Stimulated activated CD4-positive, alpha-beta T cell treated with anti-CD3 and anti-CD28 coated beads, TNF-alpha, amount 100 ng/mL, for 24 hours (primary cell): ENCODE measurements at regions not wholly inside any gene's neighbourhood (a gene's known extent, or its start where the extent isn't known, plus 50 kb on each side); places are given as distances from the start of the nearest gene placed in this dataset.
A peak's percentile ranks its signal among the peaks of the same experiment; 100 is the strongest.
"Not testable (repeated sequence)": the region's sequence is repeated elsewhere in the genome, so short reads cannot be mapped to it uniquely, and the experiment has no call there.

Experiments
- DNase-seq, 3 experiments: peaks; one replicate each; pipeline ENCODE4 v3.0.0-alpha.2; 2020; ENCODE audit warnings: low read depth in 3 of 3

DNA sequence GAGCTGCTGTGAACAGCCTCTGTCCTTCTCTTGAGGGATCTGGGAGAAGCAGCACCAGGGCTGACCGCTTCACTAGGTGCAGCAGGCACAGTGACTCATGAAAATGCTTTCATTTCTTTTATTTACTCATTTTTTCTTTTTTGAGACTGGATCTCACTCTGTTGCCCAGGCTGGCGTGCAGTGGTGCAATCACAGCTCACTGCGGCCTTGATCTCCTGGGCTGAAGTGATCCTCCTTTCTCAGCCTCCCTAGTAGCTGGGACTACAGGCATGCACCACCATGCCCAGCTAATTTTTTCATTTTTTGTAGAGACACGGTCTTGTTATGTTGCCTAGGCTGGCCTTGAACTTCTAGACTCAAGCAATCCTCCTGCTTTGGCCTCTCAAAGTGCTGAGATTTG is 216.8 kb upstream of the EEF2KMT start:
- DNase-seq, result no peak

DNA sequence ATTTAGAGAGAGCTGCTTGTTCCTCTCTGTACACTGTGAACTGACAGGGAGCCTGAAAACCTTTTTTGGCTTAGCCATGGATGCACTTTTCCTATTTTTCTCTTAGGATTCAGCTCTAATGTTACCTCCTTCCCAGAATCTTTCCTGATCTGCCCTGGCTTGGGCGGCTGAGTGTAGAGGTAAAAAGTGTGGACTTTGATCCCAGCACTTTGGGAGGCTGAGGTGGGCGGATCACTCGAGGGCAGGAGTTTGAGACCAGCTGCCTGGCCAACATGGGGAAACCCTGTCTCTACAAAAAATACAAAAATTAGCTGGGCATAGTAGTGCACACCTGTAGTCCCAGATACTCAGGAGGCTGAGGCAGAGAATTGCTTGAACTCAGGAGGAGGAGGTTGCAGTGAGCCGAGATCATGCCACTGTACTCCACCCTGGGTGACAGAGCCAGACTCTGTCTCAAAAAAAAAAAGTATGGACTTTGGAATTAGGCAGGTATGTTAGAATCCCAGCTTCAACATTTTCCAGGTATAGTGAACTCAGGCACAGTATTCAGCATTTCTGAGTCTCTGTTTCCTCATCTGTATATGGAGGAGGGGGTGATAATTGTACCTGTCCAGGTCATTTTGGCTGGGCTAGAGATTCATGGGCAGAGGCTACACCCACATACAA is 212.5 kb upstream of the EEF2KMT start:
- DNase-seq, result no peak

DNA sequence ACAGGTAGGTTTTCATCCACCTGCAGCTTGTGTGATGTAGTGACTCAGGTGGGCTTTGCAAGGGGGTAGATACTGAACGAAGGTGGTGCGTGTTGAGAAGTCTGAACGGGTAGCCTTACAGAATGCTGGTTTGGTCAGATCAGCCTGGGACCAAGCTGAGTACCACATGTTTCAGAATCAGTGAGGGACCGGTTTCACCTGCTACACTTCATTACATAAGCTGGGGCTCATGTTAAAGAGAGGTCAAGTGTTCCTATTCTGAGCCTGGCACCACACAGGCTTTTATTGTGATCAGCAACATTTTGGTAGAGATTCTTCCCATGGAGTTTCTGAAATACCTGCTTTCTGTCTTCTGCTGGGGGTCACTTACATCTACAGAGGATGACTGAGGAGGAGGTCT is 207.4 kb upstream of the EEF2KMT start:
- no peak for DNase-seq

DNA sequence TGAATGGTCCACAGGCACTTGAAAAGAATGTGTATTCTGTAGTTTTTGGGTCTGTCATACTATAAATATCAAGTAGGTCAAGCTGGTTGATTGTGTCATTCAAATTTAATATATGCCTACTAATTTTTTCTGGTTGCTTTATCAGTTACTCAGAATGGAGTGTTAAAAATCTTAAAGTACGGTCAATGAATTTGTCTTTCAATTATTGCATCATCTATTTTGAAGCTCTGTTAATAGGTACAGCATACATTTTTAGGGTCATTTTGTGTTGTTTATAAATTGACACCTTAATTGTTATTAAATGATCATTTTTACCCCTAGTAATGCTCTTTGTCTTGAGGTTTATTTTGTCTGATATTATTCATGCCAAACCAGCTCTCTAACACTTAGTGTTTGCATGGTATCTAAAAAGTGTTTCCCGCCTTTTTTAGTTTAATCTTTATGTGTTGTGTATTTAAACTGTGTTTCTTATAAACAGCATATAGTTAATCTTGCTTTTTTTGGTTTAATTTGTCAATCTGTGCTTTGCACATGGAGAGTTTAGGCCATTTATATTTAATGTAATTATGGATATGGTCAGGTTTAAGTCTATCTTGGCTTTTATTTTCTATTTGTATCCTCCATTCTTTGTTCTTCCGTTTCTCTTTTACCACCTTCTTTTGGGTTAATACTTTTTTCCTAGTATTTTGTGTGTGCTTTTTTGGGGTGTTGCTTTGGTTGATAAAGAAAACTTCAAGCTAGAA is 204.9 kb upstream of the EEF2KMT start:
- no peak for DNase-seq

DNA sequence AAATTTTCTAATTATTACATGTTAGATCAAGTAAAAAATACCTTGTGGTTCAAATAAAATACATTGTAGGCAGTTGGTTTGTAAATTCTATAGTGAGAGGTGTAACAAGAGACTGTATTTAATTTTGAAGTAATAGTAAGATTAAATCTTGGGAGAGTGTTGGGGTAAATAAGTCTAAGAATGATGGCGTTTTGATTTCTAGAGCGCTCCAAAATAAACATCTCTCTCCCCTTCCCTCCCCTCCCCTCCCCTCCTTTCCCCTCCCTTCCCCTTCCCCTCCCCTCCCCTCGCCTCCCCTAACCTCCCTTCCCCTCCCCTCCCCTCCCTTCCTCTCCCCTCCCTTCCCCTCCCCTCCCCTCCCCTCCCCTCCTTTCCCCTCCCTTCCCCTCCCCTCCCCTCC is 200.6 kb upstream of the EEF2KMT start:
- no peak for DNase-seq

DNA sequence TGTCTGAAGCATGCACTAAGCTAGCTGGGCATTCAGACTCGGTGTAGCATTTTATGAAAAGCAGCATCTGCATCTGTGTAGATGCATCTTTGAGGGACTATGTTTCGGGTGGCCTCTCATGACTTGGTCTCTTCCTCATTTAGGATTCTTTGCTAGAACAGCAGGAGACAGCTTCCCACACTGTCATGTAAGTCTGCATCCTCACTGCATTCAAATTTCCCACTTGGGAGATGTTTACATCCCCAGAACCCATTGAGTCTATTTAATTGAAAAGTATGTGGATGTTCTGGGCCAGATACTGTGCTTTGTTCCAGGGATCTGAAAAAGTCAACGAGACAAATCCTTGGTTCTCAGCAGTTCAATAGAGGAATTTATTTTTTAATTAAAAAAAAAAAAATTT is 198.6 kb upstream of the EEF2KMT start:
- DNase-seq, result no peak

DNA sequence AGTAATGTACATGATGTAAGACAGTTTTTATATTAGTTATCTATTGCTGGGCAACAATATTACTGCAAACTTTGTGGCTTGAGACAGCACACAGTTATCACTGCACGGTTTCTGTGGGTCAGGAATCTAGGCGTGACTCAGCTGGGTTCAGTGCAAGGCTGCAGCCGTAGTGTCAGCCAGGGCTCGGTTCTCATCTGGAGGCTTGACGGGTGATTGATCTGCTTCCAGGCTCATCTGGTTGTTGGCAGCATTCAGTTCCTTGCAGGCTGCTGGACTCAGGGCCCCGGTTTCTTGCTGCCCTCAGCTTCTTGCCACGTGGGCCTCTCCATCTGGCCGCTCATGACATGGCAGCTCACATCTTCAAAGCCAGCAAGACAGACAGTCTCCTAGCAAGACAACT is 197.7 kb upstream of the EEF2KMT start:
- DNase-seq, result not testable (repeated sequence)

DNA sequence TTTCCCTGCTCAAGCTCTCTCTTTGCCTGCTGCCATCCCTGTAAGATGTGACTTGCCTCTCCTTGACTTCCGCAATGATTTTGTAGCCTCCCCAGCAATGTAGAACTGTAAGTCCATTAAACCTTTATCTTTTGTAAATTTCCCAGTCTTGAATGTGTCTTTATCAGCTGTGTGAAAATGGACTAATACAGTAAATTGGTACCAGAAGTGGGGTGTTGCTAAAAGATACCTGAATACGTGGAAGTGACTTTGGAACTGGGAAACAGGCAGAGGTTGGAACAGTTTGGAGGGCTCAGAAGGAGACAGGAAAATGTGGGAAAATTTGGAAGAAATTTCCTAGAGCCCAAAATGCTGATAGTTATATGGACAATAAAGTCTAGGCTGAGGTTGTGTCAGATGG is 184.6 kb upstream of the EEF2KMT start:
- DNase-seq, result not testable (repeated sequence)

DNA sequence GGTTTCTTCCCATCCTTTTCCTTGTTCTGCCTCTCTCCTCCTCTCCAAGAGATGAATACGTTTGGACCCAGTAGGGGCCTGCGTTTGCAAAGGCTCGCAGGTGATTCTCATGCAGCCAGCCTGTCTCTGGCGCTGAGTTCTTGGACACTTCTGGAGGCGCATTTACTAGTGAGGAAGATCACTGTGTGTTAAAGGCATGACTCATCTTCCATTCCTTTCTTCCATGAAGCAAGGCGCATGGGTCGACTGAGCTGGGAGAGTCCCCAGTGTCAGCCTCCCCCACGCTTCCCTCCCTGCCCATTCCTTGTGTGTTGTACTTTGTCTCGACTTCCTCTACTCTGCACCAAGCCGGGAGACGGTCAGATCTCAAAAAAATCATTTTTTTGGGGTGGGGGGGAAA is 159.9 kb upstream of the EEF2KMT start:
- no peak for DNase-seq

DNA sequence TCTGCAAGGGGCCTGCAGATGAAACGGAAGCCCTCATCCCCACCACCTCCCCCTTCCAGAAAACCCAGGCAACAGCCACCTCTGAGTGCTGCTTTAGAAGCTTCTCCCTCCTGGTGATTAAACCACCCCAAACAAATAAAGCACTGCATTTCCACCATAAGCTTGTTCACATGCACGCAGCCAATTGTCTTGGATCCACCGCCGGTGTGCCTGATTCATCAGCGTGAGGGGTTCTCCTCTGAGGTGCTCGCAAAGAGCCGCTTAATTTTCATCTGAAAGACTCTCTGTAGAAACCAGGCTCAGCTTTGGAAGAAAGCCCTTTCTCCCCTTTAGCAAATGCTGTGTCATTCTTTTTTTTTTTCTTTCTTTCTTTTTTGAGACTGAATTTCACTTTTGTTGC is 155.2 kb upstream of the EEF2KMT start:
- no peak for DNase-seq

DNA sequence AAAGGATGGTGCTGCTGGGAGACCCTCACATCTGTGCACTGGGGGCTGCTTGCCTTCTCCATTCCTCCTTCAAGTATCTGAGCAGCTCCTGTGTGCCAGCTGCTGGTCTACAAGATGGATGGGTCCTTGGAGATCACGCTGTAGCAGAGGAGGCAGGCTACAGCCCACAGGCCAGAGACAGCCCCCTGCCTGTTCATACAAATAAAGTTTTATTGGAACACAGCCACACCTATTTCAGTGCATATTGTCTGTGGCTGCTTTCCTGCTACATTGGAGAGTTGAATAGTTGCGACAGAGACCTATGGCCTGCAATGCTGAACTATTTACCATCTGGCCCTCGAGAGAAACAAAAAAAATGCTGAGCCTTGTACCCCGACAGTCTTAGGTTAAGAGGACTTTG is 149.8 kb upstream of the EEF2KMT start:
- not testable (repeated sequence) for DNase-seq

DNA sequence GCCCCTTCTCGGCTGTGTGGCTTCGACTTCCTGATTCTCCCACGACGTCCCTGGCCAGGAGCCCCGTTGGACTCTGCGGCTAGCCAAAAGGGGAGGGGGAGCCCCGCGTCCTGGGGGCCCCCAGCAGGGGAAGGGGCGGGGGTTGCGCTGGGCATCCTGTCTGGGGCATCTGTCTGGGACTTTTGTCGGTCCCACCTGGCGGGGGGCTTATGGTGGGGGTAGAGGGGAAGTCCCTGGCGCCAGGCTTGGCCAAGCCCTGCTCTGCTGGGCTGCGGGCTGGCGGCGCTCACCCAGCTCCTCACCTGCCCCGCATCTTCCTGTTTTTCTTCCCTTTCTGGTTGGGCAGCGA is 142.7 kb upstream of the EEF2KMT start:
- not testable (repeated sequence) for DNase-seq

DNA sequence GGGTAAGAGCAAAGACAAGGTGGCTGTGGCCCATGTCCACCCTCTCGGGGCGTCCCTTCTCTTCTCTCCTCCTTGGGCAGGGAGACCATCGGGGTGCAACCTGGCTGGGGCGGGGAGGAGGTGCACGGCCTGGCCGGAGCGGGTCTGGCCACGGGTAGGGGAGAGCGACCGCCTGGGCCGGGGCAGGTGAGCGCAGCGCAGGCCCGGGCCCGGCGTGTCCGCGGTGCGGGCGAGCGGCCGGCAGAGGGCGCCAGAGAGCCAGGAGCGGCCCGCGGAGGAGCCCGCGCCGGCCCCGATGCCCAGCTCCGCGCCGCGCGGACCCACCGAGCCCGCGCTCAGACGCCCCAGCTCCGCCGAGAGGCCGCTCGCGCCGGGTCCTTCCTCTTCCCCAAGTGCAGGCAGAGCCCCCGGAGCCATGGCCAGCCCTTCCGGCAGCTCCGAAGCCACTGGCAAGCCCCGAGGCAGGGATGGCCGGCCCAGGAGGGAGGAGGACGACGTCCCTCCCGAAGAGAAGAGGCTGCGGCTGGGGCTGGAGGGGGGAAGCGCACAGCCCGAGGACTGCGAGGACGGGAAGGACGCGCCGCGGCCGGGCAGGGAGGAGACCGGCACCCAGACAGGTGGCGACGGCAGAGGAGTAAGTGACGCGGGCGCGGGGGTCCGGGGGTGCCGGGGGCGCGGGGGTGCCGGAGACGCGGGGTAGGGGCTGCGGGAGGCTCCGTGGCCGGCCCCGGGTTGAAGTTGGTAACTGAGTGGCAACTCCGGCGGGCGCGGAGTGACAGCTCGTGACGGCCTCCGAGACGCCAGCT is 142.1 kb upstream of the EEF2KMT start:
- peak; percentile 11 to 36 (median 32) for DNase-seq

DNA sequence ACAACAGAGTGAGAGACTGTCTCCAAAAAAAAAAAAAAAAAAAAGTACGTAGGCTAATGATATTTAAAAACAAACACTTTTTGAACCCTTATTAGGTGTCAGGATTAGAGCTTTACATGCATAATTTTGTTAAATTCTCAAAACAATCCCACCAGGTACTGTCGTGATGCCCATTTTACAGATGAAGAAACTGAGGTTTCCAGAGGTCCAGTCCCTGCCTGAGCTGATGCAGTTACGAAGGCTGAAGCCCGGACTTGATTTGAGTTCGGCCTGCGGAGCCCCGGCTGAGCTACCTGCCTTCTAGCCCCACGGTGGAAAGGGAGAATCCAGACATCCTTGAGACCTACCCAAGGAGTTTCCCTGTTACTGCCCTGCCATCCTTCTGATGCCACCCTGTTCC is 137.5 kb upstream of the EEF2KMT start:
- no peak for DNase-seq

DNA sequence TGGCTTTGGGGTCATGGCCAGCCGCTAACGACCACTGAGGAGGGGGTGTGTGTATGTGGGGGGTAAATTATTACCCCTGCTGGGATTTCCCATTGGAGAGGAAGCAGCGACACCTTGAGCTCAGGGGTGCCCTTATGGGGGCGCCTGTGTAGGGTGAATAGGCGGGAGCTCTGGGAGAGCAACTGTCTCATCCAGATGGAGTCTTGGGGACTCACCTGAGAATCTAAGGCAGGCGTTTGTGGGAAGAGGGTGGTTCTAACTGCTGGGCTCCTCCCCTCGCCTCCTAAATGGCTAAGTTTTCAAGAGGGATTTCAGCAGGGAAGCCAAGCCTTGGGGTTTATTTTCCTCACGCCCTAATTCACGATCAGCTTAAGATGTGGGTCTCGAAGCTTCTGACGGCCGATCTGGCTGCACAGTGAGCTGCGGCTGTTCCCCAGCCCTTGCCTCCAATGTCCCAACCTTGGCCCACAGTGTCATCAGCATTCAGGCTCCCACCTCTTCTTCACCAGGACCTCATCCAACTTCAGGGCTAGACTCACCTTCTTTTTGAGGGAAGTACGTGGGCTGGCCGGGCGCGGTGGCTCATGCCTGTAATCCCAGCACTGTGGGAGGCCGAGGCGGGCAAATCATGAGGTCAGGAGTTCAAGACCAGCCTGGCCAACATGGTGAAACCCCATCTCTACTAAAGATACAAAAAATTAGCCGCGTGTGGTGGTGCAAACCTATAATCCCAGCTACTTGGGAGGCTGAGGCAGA is 136.9 kb upstream of the EEF2KMT start:
- no peak for DNase-seq

DNA sequence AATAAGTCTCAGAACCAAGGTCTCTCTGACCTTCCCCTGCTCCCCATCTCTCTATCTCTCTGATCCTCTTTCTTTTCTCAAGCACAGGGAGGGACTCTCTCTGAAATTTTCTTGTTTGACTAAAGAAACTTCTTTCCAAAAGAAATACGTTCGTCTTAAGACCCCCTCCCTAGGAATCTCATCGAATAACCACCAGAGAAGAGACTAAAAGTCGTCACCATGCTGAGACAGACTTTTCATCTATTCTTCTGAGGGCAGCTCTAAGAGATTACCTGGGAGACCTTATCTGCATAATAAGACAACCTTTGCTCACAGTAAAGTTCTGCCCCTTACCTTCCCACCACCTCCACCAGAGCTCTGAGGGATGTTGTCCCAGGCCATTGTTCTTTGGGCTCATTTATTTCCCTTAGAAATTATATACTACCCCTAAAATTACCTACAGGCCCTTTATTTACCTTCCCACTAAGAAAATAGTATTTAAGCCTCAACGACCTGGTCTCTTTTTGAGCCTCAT is 133.7 kb upstream of the EEF2KMT start:
- no peak for DNase-seq

DNA sequence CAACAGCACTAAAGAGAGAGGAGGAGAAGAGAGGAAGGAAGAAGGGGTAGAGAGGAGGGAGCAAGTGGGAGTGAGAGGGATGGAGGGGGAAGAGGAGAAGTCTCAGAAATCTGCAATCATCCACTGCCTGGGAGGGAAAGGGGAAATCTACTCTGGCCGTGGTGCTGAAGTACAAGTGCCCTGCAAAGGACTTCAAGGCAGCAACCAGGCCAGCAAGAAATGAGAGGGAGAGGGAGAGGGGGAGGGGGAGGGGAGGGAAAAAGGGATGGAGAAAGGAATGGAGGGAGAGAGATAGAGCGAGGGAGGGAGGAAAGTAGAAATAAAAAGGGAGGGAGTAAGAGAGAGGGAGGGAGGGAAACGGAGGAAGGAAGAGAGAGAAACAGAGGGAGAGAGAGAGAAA is 130.8 kb upstream of the EEF2KMT start:
- no peak for DNase-seq

DNA sequence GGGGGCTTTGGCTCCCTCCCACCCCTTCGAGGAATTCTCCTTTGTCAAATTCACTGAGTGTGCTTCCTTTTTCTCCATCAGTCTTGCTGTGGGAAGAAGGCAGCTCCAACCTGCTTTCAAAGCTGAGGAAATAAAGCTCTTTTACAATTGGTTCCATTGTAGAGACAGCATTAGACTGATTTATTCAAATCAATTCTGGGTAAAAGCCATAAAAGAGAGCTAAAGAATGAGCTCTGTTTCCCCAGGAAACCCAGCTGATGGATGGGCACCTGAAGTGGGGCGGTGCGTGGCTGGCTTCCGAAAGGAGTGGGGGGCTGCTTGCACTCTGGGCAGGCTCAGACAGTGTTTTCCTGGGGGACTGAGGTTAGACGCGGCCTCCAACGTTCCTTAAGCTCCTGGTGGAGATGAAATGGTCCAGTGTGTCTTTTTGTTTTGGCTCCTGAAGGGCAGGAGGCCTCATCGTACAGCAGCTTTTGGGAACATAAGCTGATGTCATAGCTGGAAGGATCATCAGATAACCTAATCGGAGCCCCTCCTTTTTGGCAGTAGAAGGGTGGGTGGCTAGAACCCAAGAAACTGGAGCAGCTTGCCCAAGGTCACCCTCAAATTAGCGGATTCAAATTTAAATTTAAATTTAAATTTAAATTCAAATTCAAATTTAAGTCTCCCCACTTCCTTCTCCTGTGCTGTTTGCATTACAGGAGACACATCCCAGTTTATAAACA is 128.5 kb upstream of the EEF2KMT start:
- no peak for DNase-seq

DNA sequence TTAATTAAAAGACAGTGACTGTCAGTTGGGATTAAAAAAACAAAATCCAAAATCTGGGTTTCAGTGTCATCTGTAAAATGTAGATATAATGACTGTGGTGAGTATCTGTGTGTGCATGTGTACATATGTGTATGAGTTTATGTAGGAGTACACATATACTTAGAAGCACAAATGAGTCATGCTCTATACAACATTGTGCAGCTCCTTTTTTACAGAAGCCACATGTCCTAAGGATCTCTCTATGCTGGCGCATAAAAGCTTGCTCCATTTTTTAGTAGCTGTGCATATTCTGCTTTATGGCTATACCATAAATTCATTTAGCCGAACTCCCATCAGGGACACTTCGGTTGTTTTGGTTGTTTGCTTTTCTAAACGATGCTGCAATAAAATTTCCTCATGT is 125.2 kb upstream of the EEF2KMT start:
- no peak for DNase-seq

DNA sequence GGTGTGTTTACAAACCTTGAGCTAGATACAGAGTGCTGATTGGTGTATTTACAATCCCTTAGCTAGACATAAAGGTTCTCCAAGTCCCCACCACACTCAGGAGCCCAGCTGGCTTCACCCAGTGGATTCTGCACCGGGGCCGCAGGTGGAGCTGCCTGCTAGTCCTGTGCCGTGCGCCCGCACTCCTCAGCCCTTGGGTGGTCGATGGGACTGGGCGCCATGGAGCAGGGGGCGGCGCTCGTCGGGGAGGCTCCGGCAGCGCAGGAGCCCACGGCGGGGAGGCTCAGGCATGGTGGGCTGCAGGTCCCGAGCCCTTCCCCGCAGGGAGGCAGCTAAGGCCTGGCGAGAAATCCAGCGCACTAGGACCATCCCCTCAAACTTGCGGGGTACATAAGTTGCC is 124.2 kb upstream of the EEF2KMT start:
- not testable (repeated sequence) for DNase-seq

DNA sequence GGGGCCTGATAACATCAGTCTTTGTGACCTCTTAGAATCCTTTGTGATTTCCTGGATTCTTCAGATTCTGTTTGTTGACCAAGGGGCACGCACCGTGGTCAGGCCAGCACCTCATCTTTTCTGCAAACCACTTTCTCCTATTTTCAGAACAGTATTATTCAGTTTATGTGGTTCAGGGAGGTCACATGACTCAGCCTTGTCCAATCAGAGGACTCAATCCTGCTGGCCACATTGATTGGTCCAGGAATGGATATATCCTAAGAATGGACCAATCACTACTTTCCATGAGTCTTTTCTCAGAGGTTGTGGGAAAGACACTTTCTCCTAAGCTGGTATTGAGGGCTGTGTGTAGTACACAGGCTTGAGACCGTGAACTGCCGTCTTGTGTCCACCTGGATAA is 123.1 kb upstream of the EEF2KMT start:
- no peak for DNase-seq
